Colonic mucosa (tissue), 4 donors: ENCODE measurements at regions not wholly inside any gene's neighbourhood (a gene's known extent, or its start where the extent isn't known, plus 50 kb on each side); places are given as distances from the start of the nearest gene placed in this dataset.
"Not testable (repeated sequence)": the region's sequence is repeated elsewhere in the genome, so short reads cannot be mapped to it uniquely, and the experiment has no call there.

Source experiments
- DNase-seq: peaks from one replicate; pipeline ENCODE4 v3.0.0-alpha.2; 2020
- H3K27ac ChIP-seq: fragments of 200-600 bp; one replicate; pipeline ENCODE4 v1.8.0; 2021
- H3K27me3 ChIP-seq: fragments of 200-600 bp; one replicate; pipeline ENCODE4 v1.8.0; 2021
- H3K36me3 ChIP-seq: fragments of 200-600 bp; one replicate; pipeline ENCODE4 v1.8.0; 2021
- H3K4me1 ChIP-seq: fragments of 200-600 bp; one replicate; pipeline ENCODE4 v1.8.0; 2021; ENCODE audit warnings: mild to moderate bottlenecking
- H3K4me3 ChIP-seq: fragments of 200-600 bp; one replicate; pipeline ENCODE4 v1.8.0; 2021
- H3K9ac ChIP-seq, 2 donors: one replicate each; pipeline ENCODE4 v1.7.0; 2013; ENCODE audit warnings: control low read depth in 2 of 2, low read depth in 2 of 2, low read length in 2 of 2
- H3K9me3 ChIP-seq: fragments of 200-600 bp; one replicate; pipeline ENCODE4 v1.8.0; 2021
- CTCF ChIP-seq: fragments of 200-600 bp; IDR thresholded peaks from one replicate; pipeline ENCODE4 v1.8.0; 2022; ENCODE audit warnings: antibody characterized with exemption, mild to moderate bottlenecking
- intact Hi-C: fragments of 100-400 bp; cut with DNase I; formaldehyde crosslinking; loops from one replicate; pipeline ENCODE4 v1.14.1; 2022
- donor health status: healthy.
- donor health status: DM: no; HTN: no; CAD: no.
- donor health status: DM: no; HTN: no; CAD: no.

- H3K27ac ChIP-seq, result peak overlapping the region; percentile 59
- no peak overlapping the region for H3K4me3 ChIP-seq
- TF ChIP-seq CTCF, result no peak
- intact Hi-C loops, result no loop called here
- H3K9ac ChIP-seq, result no peak overlapping the region
- H3K27me3 ChIP-seq, result no peaks in the 10 kb centered on the region
- H3K36me3 ChIP-seq, result no peaks in the 10 kb centered on the region
- DNase-seq, result peak; percentile 73
- no peaks in the 10 kb centered on the region for H3K9me3 ChIP-seq
- H3K4me1 ChIP-seq, result no peaks in the 10 kb centered on the region
Observed at GRCh38 chr11:57903441-57904123, 120.1 kb upstream of the OR9Q1 start.

DNA sequence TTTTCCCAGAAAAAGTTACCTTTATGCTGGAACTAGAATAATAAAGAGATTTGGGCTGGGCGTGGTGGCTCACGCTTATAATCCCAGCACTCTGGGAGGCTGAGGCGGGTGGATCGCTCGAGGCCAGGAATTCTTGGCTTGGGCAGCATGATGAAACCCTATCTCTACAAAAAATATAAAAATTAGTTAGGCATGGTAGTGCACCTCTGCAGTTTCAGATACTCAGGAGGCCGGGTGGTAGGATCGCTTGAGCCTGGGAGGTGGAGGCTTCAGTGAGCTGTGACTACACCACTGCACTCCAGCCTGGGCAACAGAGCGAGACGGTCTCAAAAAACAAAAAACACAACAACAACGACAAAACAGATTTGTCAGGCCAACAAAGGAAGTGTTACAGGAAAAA, 119.3 kb upstream of the OR9Q1 start:
- H3K36me3 ChIP-seq, result no peaks in the 10 kb centered on the region
- no peak overlapping the region for H3K9ac ChIP-seq
- H3K27ac ChIP-seq, result peak overlapping the region; percentile 59
- H3K4me1 ChIP-seq, result no peaks in the 10 kb centered on the region
- no peaks in the 10 kb centered on the region for H3K27me3 ChIP-seq
- H3K9me3 ChIP-seq, result no peaks in the 10 kb centered on the region
- H3K4me3 ChIP-seq, result no peak overlapping the region
- TF ChIP-seq CTCF, result no peak
- DNase-seq, result no peak
- intact Hi-C loops, result no loop called here

DNA sequence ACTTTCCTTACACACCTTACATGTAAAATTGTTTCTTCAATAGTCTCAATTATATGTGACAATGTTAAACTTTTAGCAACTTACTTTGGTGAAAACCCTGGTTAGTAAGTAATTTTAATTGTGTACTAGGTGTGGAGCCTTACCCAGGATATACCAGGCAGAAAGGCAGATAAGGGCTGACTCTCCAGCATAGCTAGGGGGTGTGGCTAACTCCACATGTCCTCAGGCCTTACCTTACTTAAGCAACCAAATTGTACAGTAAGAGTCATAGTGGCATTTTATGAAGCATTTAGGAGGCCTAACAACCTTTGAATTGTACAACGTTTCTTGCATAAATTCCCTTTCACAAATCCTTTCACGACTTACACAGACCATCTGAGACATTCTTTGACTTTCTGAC, 118.2 kb upstream of the OR9Q1 start:
- peak; percentile 33 for DNase-seq
- TF ChIP-seq CTCF, result no peak
- no peaks in the 10 kb centered on the region for H3K4me1 ChIP-seq
- no peaks in the 10 kb centered on the region for H3K36me3 ChIP-seq
- no peaks in the 10 kb centered on the region for H3K9me3 ChIP-seq
- H3K27me3 ChIP-seq, result no peaks in the 10 kb centered on the region
- intact Hi-C loops, result no loop called here
- no peak overlapping the region for H3K4me3 ChIP-seq
- no peak overlapping the region for H3K9ac ChIP-seq
- H3K27ac ChIP-seq, result no peak overlapping the region

- H3K36me3 ChIP-seq, H3K27me3 ChIP-seq, H3K9me3 ChIP-seq, H3K9ac ChIP-seq, H3K27ac ChIP-seq, H3K4me3 ChIP-seq, H3K4me1 ChIP-seq, intact Hi-C loops, DNase-seq: not testable (repeated sequence)
Observed at GRCh38 chr11:57908399-57908798, 115.3 kb upstream of the OR9Q1 start.

DNA sequence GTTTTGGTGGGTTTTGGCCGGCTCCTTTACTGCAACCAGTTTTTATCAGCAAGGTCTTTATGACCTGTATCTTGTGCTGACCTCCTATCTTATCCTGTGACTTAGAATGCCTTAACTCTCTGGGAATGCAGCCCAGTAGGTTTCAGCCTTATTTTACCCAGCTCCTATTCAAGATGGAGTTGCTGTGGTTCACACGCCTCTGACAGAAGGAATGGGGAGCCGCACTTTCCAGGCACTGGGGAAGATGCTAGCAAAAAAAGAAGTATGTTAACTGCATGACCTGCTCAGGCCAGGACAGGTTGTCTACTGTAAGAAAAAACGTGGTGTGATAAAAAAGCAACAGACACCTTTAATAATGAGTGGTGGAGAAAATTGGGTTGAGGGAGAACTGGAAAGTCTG, 112.2 kb upstream of the OR9Q1 start:
- H3K27ac ChIP-seq, H3K4me3 ChIP-seq, DNase-seq, intact Hi-C loops, H3K4me1 ChIP-seq, H3K9ac ChIP-seq, H3K27me3 ChIP-seq, H3K36me3 ChIP-seq, H3K9me3 ChIP-seq: not testable (repeated sequence)

- Histone ChIP-seq H3K4me1 (no peaks in the 10 kb centered on the region), H3K4me3 (no peak overlapping the region), H3K27me3 (no peaks in the 10 kb centered on the region), H3K36me3 (no peaks in the 10 kb centered on the region), H3K9ac (no peak overlapping the region), H3K9me3 (no peaks in the 10 kb centered on the region), H3K27ac (no peak overlapping the region)
- intact Hi-C loops, result no loop called here
- no peak for DNase-seq
- no peak for TF ChIP-seq CTCF
Observed at GRCh38 chr11:57913715-57914704, 109.7 kb upstream of the OR9Q1 start.
